ENCODE measurements at regions not wholly inside any gene's neighbourhood (a gene's known extent, or its start where the extent isn't known, plus 50 kb on each side); places are given as distances from the start of the nearest gene placed in this dataset.

DNA sequence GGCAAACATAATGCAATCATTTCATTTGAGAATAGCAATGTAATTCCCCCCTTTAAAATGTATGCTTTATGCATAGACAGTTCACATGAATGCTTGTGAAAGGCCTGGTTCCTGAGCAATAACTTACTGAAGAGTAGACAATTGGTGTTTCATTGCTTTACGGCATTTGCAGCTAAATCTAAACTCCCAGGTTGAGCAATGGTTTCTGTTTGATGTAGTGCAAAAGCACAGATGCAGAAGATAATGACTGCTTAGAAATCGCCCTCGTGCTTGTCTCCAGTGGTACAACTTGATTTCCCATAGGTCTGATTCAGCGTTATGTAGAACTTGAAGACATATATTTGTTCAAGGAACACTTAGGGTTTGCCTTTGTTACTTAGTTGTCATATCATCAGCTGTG lies 1018.3 kb downstream of the DIAPH3 start:
- intact Hi-C loops (cut with micrococcal nuclease): no loop called here
- Mint-ChIP-seq H3K27me3 (peaks cover 1% of the 10 kb centered on the region), H3K9me3 (no peaks in the 10 kb centered on the region), H3K36me3 (ENCODE audit: low read depth) (no peaks in the 10 kb centered on the region), H3K4me1 (ENCODE audit: low read depth) (no peaks in the 10 kb centered on the region), H3K4me3 (no peak overlapping the region), H3K27ac (no peak overlapping the region)
- POLR2A ChIA-PET: interaction anchor here (0.6 kb wide), 1 partner anchor 343 kb away, joined by 3 read pairs; no protein-coding TSS in a partner anchor
- TF ChIP-seq, protein P1, sequence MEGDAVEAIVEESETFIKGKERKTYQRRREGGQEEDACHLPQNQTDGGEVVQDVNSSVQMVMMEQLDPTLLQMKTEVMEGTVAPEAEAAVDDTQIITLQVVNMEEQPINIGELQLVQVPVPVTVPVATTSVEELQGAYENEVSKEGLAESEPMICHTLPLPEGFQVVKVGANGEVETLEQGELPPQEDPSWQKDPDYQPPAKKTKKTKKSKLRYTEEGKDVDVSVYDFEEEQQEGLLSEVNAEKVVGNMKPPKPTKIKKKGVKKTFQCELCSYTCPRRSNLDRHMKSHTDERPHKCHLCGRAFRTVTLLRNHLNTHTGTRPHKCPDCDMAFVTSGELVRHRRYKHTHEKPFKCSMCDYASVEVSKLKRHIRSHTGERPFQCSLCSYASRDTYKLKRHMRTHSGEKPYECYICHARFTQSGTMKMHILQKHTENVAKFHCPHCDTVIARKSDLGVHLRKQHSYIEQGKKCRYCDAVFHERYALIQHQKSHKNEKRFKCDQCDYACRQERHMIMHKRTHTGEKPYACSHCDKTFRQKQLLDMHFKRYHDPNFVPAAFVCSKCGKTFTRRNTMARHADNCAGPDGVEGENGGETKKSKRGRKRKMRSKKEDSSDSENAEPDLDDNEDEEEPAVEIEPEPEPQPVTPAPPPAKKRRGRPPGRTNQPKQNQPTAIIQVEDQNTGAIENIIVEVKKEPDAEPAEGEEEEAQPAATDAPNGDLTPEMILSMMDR (IDR thresholded peaks at IDR 0.05): no peak
- CTCF ChIA-PET: no interaction called here
- no peak for ATAC-seq
- no peak for DNase-seq

- no peaks in the 10 kb centered on the region for H3K27me3 Mint-ChIP-seq
- intact Hi-C loops (cut with micrococcal nuclease): no loop called here
- no peak overlapping the region for H3K4me3 Mint-ChIP-seq
- ChIA-PET CTCF (interaction anchor here (0.8 kb wide), 1 partner anchor 809 kb away, joined by 3 read pairs; no protein-coding TSS in a partner anchor), POLR2A (no interaction called here)
- DNase-seq (no peak), ATAC-seq (no peak)
- H3K9me3 Mint-ChIP-seq: peaks cover 1% of the 10 kb centered on the region
- no peaks in the 10 kb centered on the region for H3K36me3 Mint-ChIP-seq (ENCODE audit: low read depth)
- H3K4me1 Mint-ChIP-seq (ENCODE audit: low read depth): no peaks in the 10 kb centered on the region
- TF ChIP-seq, protein P1 (IDR thresholded peaks at IDR 0.05): no peak
- no peak overlapping the region for H3K27ac Mint-ChIP-seq
Observed at GRCh38 chr13:59157181-59157580, 1006.5 kb downstream of the DIAPH3 start.

- no peaks in the 10 kb centered on the region for H3K27me3 Mint-ChIP-seq
- intact Hi-C loops (cut with micrococcal nuclease): no loop called here
- CTCF ChIA-PET: no interaction called here
Observed at GRCh38 chr13:59166174-59166573, 997.6 kb downstream of the DIAPH3 start.

GRCh38 chr13:59172076-59172475 lies 991.7 kb downstream of the DIAPH3 start:
- ChIA-PET CTCF (no interaction called here), POLR2A (no interaction called here)
- TF ChIP-seq, protein P1 (IDR thresholded peaks at IDR 0.05): no peak
- Mint-ChIP-seq H3K9me3 (no peaks in the 10 kb centered on the region), H3K36me3 (ENCODE audit: low read depth) (no peaks in the 10 kb centered on the region), H3K27me3 (no peaks in the 10 kb centered on the region), H3K27ac (no peak overlapping the region), H3K4me1 (ENCODE audit: low read depth) (no peaks in the 10 kb centered on the region), H3K4me3 (no peak overlapping the region)
- DNase-seq (no peak), ATAC-seq (no peak)
- intact Hi-C loops (cut with micrococcal nuclease): no loop called here

More at GRCh38 chr13:59166174-59166573, 997.6 kb downstream of the DIAPH3 start:
- H3K27ac Mint-ChIP-seq: no peak overlapping the region
- POLR2A ChIA-PET: no interaction called here
- TF ChIP-seq, protein P1 (IDR thresholded peaks at IDR 0.05): no peak
- H3K9me3 Mint-ChIP-seq: peaks cover 2% of the 10 kb centered on the region
- no peak overlapping the region for H3K4me3 Mint-ChIP-seq
- H3K4me1 Mint-ChIP-seq (ENCODE audit: low read depth): no peaks in the 10 kb centered on the region
- DNase-seq (no peak), ATAC-seq (no peak)
- H3K36me3 Mint-ChIP-seq (ENCODE audit: low read depth): no peaks in the 10 kb centered on the region

- no peaks in the 10 kb centered on the region for H3K36me3 Mint-ChIP-seq (ENCODE audit: low read depth)
- no peak overlapping the region for H3K4me3 Mint-ChIP-seq
- no peak overlapping the region for H3K27ac Mint-ChIP-seq
- H3K4me1 Mint-ChIP-seq (ENCODE audit: low read depth): no peaks in the 10 kb centered on the region
- no peaks in the 10 kb centered on the region for H3K27me3 Mint-ChIP-seq
- DNase-seq: no peak
- intact Hi-C loops (cut with micrococcal nuclease): no loop called here
- TF ChIP-seq, protein P1 (IDR thresholded peaks at IDR 0.05): no peak
- CTCF ChIA-PET: no interaction called here
- no peaks in the 10 kb centered on the region for H3K9me3 Mint-ChIP-seq
- no peak for ATAC-seq
- POLR2A ChIA-PET: no interaction called here
Observed at GRCh38 chr13:59176775-59177174, 987.0 kb downstream of the DIAPH3 start.

All from activated CD8-positive, alpha-beta T cell treated with anti-CD3 and anti-CD28 coated beads for 36 hours (primary cell).